C4-2B (cell line): ENCODE measurements at regions not wholly inside any gene's neighbourhood (a gene's known extent, or its start where the extent isn't known, plus 50 kb on each side); places are given as distances from the start of the nearest gene placed in this dataset.

Experiments
- H3K27ac ChIP-seq: fragments of 450-650 bp; 2 replicates; pipeline ENCODE4 v1.5.1; 2017
- ZFX ChIP-seq: fragments of 450-650 bp; IDR thresholded peaks from 2 replicates; pipeline ENCODE4 v1.6.1; 2017
- TF ChIP-seq, protein P1 (sequence below): fragments of 450-650 bp; conservative IDR thresholded peaks from 2 replicates; pipeline ENCODE4 v1.5.1; 2017; ENCODE audit warnings: mild to moderate bottlenecking

GRCh38 chr4:54575919-54576318 is 81.8 kb upstream of the KIT start:
- H3K27ac ChIP-seq = no peak overlapping the region
- TF ChIP-seq, protein P1, sequence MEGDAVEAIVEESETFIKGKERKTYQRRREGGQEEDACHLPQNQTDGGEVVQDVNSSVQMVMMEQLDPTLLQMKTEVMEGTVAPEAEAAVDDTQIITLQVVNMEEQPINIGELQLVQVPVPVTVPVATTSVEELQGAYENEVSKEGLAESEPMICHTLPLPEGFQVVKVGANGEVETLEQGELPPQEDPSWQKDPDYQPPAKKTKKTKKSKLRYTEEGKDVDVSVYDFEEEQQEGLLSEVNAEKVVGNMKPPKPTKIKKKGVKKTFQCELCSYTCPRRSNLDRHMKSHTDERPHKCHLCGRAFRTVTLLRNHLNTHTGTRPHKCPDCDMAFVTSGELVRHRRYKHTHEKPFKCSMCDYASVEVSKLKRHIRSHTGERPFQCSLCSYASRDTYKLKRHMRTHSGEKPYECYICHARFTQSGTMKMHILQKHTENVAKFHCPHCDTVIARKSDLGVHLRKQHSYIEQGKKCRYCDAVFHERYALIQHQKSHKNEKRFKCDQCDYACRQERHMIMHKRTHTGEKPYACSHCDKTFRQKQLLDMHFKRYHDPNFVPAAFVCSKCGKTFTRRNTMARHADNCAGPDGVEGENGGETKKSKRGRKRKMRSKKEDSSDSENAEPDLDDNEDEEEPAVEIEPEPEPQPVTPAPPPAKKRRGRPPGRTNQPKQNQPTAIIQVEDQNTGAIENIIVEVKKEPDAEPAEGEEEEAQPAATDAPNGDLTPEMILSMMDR = no peak
- TF ChIP-seq ZFX = no peak

DNA sequence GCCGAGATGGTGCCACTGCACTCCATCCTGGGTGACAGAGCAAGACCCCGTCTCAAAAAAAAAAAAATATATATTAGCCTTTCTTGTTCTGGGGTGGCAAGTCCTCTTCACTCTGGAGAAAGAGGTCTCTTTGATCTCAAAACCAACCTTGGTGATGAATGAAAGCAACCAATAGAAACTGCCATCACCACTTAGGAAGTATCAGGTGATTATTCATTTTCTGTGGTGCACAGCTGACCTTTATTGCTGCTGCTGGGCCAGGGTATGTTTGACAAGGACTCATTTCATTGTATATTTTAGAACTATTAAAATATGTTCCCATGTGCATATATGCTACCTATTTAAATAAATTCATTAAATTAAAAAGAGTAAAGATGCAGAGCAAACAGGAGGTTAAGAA is 76.0 kb upstream of the KIT start:
- H3K27ac ChIP-seq = no peak overlapping the region
- TF ChIP-seq ZFX = no peak
- TF ChIP-seq, protein P1 = no peak

- H3K27ac ChIP-seq = no peak overlapping the region
- TF ChIP-seq, protein P1 = no peak
Observed at GRCh38 chr4:54585321-54586000, 72.3 kb upstream of the KIT start.

GRCh38 chr4:54586320-54586955 is 71.3 kb upstream of the KIT start:
- no peak overlapping the region for H3K27ac ChIP-seq
- TF ChIP-seq ZFX = no peak
- TF ChIP-seq, protein P1 = no peak

DNA sequence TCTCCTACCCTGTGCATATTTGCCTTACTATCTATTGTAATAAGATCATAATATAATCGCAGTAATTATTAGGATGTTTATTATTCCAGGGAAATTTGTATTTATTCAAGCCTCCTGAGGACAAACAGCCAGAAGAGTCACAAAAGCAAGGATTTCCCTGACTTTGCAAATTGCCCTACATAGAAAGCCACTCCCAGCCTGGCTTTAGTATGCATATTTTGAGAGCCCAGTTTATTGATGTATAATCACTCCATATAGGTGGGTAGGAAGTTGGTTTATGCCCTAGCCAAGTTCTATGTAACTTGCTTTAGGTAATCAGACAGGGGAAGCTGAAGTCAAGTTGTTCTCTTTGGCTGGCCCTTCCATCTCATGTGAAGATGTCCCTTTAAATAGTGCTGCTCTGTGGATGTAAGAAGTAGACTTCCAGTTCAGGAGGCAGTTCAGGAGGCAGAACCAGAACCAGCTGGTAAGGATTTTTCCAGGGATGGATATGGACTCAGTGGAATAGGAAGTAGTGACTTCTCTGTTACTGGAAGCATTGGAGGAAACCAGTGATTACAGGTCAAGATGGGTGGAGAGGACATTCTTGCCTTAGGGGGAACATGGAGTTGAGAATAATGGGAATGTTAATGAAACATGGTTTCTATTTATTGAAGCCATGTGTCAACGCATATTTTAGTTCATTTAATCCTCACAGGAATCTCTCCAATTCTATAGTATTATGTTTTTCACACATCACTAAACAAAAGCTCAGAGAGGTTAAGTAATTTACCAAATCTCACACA is 70.5 kb upstream of the KIT start:
- no peak overlapping the region for H3K27ac ChIP-seq
- no peak for TF ChIP-seq ZFX
- TF ChIP-seq, protein P1 = no peak

DNA sequence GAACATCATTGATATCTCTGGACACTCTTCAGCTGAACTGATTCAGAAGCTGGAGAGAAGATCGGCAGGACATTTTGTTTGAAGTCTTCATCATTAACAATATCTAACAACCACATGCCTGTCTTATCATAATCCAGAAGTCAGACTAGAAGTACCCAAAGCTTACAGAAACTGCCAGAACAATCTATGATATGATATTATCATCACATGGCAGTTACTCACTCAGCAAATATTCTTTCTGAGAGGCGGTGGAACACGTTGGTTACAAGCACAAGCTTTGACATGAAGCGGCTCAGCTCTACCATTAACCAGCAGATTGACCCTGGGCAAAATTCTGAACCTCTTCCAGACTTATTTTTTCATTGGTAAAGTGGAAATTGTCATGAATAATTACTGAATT is 69.4 kb upstream of the KIT start:
- H3K27ac ChIP-seq = no peak overlapping the region
- TF ChIP-seq, protein P1 = no peak
- no peak for TF ChIP-seq ZFX

- no peak overlapping the region for H3K27ac ChIP-seq
- no peak for TF ChIP-seq ZFX
- TF ChIP-seq, protein P1 = no peak
Observed at GRCh38 chr4:54589586-54589985, 68.2 kb upstream of the KIT start.
